ENCODE measurements at regions not wholly inside any gene's neighbourhood (a gene's known extent, or its start where the extent isn't known, plus 50 kb on each side); places are given as distances from the start of the nearest gene placed in this dataset.

DNA sequence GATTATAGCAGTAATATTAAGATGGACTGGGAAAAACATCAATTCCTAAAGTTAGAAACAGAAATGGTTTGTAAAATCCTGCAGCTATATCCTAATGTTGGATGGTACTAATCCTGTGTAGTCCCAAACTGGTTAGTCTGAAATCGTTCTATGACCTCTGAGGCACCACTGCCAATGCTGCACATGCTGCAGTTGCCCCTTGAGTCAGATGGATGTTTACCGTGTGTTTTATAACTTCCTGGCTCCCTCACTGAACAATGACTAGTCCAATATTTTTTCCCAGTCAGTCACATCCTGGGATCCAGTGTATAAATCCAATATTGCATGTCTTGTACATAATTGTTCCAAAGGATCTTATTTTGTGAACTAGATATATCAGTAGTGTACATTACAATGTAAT is 226.7 kb upstream of the PKDCC start:
- TF ChIP-seq POLR2AphosphoS5 (IDR thresholded peaks at IDR 0.05) = no peak
- TF ChIP-seq, protein P1, sequence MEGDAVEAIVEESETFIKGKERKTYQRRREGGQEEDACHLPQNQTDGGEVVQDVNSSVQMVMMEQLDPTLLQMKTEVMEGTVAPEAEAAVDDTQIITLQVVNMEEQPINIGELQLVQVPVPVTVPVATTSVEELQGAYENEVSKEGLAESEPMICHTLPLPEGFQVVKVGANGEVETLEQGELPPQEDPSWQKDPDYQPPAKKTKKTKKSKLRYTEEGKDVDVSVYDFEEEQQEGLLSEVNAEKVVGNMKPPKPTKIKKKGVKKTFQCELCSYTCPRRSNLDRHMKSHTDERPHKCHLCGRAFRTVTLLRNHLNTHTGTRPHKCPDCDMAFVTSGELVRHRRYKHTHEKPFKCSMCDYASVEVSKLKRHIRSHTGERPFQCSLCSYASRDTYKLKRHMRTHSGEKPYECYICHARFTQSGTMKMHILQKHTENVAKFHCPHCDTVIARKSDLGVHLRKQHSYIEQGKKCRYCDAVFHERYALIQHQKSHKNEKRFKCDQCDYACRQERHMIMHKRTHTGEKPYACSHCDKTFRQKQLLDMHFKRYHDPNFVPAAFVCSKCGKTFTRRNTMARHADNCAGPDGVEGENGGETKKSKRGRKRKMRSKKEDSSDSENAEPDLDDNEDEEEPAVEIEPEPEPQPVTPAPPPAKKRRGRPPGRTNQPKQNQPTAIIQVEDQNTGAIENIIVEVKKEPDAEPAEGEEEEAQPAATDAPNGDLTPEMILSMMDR (IDR thresholded peaks at IDR 0.05 in 8 of 11, conservative IDR thresholded peaks at IDR 0.05 in 3 of 11) = no peak
- TF ChIP-seq POLR2A (IDR thresholded peaks at IDR 0.05) = no peak
